NCI-H526 treated with DMSO at 0.1 percent for 48 hours (cell line): ENCODE measurements at regions not wholly inside any gene's neighbourhood (a gene's known extent, or its start where the extent isn't known, plus 50 kb on each side); places are given as distances from the start of the nearest gene placed in this dataset.

Experiments
- DNase-seq: peaks from one replicate; lab custom pipeline; 2025; lab: John Stamatoyannopoulos, UW

- no peak for DNase-seq
Observed at GRCh38 chr4:3715855-3716630, 50.1 kb upstream of the ADRA2C start.

- no peak for DNase-seq
Observed at GRCh38 chr4:3715061-3715854, 50.9 kb upstream of the ADRA2C start.

GRCh38 chr4:3714642-3715001, 51.6 kb upstream of the ADRA2C start:
- DNase-seq = no peak

GRCh38 chr4:3713817-3714641, 52.2 kb upstream of the ADRA2C start:
- no peak for DNase-seq

GRCh38 chr4:3713346-3713745, 52.8 kb upstream of the ADRA2C start:
- DNase-seq = no peak

- DNase-seq = no peak
Observed at GRCh38 chr4:3712936-3713335, 53.2 kb upstream of the ADRA2C start.

- DNase-seq = no peak
Observed at GRCh38 chr4:3712112-3712805, 53.9 kb upstream of the ADRA2C start.

- DNase-seq = no peak
Observed at GRCh38 chr4:3711183-3712111, 54.7 kb upstream of the ADRA2C start.

GRCh38 chr4:3710451-3711182, 55.6 kb upstream of the ADRA2C start:
- no peak for DNase-seq

GRCh38 chr4:3709846-3710441, 56.2 kb upstream of the ADRA2C start:
- no peak for DNase-seq

- DNase-seq = no peak
Observed at GRCh38 chr4:3709061-3709845, 56.9 kb upstream of the ADRA2C start.

- DNase-seq = no peak
Observed at GRCh38 chr4:3708611-3709010, 57.6 kb upstream of the ADRA2C start.

- no peak for DNase-seq
Observed at GRCh38 chr4:3708103-3708510, 58.1 kb upstream of the ADRA2C start.

- DNase-seq = no peak
Observed at GRCh38 chr4:3707423-3708102, 58.6 kb upstream of the ADRA2C start.

- DNase-seq = no peak
Observed at GRCh38 chr4:3706565-3707422, 59.4 kb upstream of the ADRA2C start.

GRCh38 chr4:3706111-3706511, 60.1 kb upstream of the ADRA2C start:
- no peak for DNase-seq

- DNase-seq = no peak
Observed at GRCh38 chr4:3705236-3705987, 60.8 kb upstream of the ADRA2C start.
